Myocyte (in vitro differentiated cells): ENCODE measurements at regions not wholly inside any gene's neighbourhood (a gene's known extent, or its start where the extent isn't known, plus 50 kb on each side); places are given as distances from the start of the nearest gene placed in this dataset.
A peak's percentile ranks its signal among the peaks of the same experiment; 100 is the strongest.

ENCODE experiments used
- DNase-seq: peaks from one replicate; pipeline ENCODE4 v3.0.0-alpha.2; 2012; ENCODE audit warnings: low read depth

DNA sequence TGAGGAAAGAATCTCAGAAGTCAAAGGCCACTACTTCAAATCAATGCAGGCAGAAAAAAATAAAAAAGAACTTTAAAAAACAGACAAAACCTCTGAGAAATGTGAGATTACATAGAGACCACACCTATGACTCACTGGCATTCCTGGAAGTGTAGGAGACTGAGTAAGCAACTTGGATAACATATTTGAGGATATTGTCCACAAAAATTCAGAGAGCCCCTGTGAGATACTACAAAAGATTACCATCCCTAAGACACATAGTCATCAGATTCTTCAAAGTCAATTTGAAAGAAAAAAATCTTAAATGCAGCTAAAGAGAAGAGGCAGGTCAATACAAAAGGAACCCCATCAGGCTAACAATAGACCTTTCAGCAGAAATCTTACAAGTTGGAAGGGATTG lies 887.3 kb downstream of the NTRK3 start:
- peak; percentile 74 for DNase-seq

DNA sequence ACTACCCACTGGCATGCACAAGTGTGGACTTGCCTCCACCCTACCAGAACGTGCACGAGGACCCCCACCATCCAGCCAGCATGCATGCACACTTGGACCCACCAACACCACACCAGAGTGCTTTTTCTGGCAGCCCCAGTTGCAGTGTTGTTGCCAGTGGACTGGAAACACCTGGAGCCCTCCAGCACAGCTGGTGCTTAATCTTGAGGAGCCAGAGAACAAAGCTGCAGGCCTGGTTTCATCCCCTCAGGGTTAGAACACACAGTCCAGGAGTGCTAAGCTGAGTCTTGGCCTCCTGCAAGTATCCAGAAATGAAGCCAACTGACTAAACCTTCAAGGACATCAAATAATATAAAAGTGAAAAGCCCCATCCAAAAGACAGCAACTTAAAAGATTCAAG lies 888.0 kb downstream of the NTRK3 start:
- no peak for DNase-seq

DNA sequence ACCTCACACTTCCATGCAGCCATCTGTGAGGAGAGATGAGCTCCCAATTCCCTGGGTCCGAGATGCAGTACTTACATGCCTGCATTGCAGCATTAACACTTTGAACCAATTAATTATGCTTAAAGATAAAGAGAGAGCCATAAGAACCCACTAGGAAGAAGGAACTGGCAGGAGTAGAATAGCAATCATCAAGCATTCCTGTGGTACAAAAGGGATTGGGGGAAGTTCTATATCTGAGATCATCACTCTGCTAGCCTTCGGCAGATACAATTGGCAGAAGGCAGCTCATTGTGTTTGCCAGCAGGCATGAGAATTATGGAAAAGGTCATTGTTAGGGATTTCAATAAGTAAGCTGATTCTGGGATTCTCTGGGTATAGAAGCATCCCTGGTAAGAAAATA lies 891.4 kb downstream of the NTRK3 start:
- peak; percentile 61 for DNase-seq

GRCh38 chr15:87362531-87362930 lies 894.0 kb downstream of the NTRK3 start:
- DNase-seq: no peak

DNA sequence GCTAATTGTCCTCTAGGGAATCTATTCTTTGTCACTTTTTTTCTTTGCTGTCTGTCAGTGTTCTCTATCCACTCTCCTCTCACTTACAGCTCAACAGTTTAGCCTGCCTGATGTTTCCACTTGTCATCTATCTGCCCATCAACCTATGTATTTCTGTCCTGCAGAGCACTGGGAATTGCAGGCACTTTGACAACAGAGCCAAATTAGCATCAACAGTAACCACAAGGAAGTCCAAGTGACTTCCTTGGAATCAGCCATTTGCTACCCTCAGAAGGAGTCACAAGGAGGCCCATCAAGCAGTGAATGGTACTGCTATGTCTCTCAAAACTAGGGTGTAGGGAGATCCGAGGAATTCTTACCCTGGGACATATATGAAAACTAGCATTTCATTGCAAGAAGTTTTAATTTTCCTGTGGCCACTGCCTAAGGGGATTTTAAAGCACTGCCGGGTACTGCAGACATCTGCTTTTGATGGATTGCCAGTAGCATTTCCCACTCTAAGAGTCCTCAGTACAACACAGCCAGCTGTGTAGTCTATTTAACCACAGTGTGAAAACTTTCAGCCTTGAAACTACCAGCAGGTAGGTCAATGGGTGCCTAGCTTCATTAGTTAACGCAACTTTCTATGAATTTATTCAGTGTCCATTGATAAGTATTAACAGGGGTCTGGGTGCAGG lies 898.8 kb downstream of the NTRK3 start:
- DNase-seq: no peak

- DNase-seq: no peak
These were observed 900.6 kb downstream of the NTRK3 start for GRCh38 chr15:87355946-87356345.

- no peak for DNase-seq
These were observed 901.7 kb downstream of the NTRK3 start for GRCh38 chr15:87354661-87355410.

GRCh38 chr15:87349181-87349580 lies 907.4 kb downstream of the NTRK3 start:
- no peak for DNase-seq

DNA sequence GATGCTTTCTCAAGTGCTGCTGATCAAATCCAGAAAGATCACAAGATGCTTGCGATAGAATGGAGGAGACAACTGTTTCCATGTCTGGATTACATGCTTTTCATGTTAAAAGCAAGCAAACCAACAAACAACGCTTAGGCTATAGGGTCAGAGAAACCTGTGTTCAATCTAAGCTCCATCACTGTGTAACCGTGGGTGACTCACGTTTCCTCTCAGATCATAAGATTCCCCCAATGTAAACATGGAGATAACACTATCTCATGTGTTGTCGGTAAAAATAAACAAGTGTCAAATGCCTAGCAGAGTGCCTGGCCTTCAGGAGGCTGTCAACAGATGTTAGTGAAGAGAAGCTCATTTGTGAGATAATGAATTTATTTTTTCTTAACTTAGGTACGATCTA lies 907.8 kb downstream of the NTRK3 start:
- no peak for DNase-seq

DNA sequence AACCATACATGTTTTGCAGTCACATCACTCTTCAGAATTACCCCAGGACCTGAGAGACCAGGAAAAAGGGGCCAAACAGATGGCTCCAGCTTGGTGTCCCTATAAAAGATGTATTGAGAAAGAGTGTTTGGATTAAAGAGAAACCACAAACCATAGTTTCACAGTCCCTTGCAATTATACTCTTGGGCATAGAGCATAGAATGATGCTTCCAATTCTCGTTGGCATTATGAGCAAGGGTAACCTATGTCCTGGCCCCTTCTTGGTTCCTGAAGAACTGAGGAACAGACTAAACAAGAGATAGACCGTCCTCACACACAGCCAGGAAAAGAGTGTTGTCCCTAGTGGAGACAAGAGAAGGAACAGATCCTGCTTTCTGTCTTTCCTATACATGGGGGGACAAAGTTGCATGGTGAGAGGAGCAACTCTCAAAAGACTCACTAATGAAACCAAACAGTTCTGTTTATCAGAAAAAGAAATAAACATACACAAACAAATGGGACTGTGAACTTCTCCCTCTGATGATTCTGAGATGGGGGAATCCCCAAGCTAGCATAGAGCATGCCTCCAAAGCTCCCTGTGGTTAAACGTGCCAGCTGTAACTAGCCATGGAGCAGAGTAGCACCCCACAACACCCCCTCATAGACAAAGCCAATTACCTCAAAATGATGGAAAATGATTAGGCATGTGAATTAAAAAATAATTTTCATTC lies 908.6 kb downstream of the NTRK3 start:
- DNase-seq: no peak

- DNase-seq: no peak
These were observed 910.6 kb downstream of the NTRK3 start for GRCh38 chr15:87345961-87346360.

- no peak for DNase-seq
These were observed 912.6 kb downstream of the NTRK3 start for GRCh38 chr15:87343966-87344365.

DNA sequence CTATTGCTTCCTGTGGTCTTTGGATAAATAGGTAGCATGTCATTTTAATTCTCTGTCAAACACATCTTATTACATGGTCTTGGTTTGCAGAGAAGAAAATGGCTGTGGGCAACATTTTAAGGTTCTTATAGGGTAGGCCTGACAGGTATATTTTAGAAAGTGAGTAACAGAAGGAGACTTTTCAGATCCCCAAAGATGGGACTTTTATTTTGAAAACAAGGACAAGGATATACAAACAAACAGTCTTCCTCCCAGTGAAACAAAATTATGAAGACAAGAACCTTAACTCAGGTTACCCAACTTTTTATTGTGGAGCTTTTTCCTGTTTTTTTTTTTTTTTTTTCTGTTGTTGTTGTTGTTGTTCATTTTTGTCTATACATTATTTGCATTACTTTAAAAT lies 916.2 kb downstream of the NTRK3 start:
- DNase-seq: no peak

DNA sequence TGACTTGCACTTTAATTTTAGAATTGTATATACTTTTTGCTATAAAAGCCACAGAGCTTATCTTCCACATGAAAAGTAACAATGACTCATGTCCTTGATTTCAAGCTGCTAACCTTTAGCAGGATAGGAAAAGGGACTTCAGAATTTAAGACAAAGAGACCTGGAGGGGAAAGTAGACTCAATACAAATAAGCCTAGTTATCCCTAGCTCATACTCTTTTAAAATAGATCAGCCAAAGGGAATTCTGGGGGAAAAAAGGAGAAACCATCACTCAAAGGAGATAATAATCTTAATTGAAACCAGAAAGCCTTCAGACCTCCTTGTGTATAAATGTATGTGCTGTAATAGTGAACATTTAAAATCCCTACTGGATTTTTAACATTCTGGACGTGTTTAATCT lies 930.3 kb downstream of the NTRK3 start:
- DNase-seq: no peak

GRCh38 chr15:87322870-87323269 lies 933.7 kb downstream of the NTRK3 start:
- DNase-seq: no peak

DNA sequence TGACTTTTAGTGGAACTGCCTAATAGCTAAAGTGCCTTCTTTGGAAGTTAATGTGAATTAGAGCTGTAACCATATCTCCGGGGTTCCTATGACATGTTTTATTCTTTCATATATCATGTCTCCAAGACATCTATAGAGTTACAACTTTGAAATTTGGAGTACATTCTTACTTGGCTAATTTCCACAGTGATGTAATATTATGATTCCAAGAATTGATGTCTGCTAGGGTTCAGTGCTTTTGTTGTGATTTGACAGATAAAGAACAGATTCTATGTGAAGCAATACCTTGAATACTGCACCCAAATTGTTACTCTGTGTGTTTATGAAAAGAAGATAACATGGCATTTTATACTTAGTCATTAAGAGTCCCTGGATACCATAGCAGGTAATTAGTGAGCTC lies 934.3 kb downstream of the NTRK3 start:
- no peak for DNase-seq

- DNase-seq: no peak
These were observed 938.6 kb downstream of the NTRK3 start for GRCh38 chr15:87317900-87318299.

GRCh38 chr15:87312221-87312620 lies 944.3 kb downstream of the NTRK3 start:
- peak; percentile 74 for DNase-seq

GRCh38 chr15:87300146-87300545 lies 956.4 kb downstream of the NTRK3 start:
- no peak for DNase-seq

- DNase-seq: no peak
These were observed 961.7 kb downstream of the NTRK3 start for GRCh38 chr15:87294854-87295253.

- DNase-seq: no peak
These were observed 963.5 kb downstream of the NTRK3 start for GRCh38 chr15:87293031-87293430.

DNA sequence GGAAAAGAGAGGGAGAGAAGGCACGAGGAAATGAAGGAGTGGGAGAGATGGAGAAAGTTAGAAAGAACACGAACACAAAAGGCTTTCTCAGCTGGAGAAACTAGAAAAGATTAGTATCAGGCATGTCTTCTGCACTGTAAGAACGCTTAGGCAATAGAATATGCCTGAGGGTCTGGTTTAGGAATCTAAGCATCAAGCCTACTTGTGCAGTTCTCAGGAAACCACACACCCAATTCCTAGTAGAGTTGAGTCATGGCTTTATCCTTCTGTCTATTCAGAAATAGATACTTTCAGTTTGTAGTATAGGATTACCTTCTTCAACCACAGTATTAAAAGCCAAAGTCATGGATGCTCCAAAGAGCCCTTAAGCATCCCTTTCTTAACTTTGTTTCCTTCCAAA lies 969.4 kb downstream of the NTRK3 start:
- peak; percentile 67 for DNase-seq
